ENCODE measurements at regions not wholly inside any gene's neighbourhood (a gene's known extent, or its start where the extent isn't known, plus 50 kb on each side); places are given as distances from the start of the nearest gene placed in this dataset.

GRCh38 chr20:60469829-60470228 lies 511.6 kb downstream of the CDH26 start:
- peaks cover 6% of the 10 kb centered on the region for H3K27me3 ChIP-seq (ENCODE audit: insufficient read depth, poor library complexity, severe bottlenecking)
- DNase-seq (ENCODE audit: low read depth in 1 of 2, low spot score in 1 of 2): no peak
- H3K4me3 ChIP-seq (replicated peaks; ENCODE audit: insufficient read depth, low read length): no peak overlapping the region
- no peak overlapping the region for H3K27ac ChIP-seq (replicated peaks)
- TF ChIP-seq CTCF (IDR thresholded peaks at IDR 0.05; ENCODE audit: insufficient read depth, low read length) (no peak), REST (IDR thresholded peaks at IDR 0.05; ENCODE audit: insufficient replicate concordance, low read depth) (no peak)

GRCh38 chr20:60470366-60470765 lies 512.1 kb downstream of the CDH26 start:
- peaks cover 6% of the 10 kb centered on the region for H3K27me3 ChIP-seq (ENCODE audit: insufficient read depth, poor library complexity, severe bottlenecking)
- no peak overlapping the region for H3K4me3 ChIP-seq (replicated peaks; ENCODE audit: insufficient read depth, low read length)
- H3K27ac ChIP-seq (replicated peaks): no peak overlapping the region
- no peak for DNase-seq (ENCODE audit: low read depth in 1 of 2, low spot score in 1 of 2)
- TF ChIP-seq GABPA (IDR thresholded peaks at IDR 0.05; ENCODE audit: low read depth) (no peak), CTCF (IDR thresholded peaks at IDR 0.05; ENCODE audit: insufficient read depth, low read length) (no peak), REST (IDR thresholded peaks at IDR 0.05; ENCODE audit: insufficient replicate concordance, low read depth) (no peak), POLR2AphosphoS5 (IDR thresholded peaks at IDR 0.05; ENCODE audit: low read depth) (no peak)

GRCh38 chr20:60473211-60473610 lies 515.0 kb downstream of the CDH26 start:
- no peak for TF ChIP-seq POLR2AphosphoS5 (IDR thresholded peaks at IDR 0.05; ENCODE audit: low read depth)
- no peak for TF ChIP-seq CTCF (IDR thresholded peaks at IDR 0.05; ENCODE audit: insufficient read depth, low read length)
- TF ChIP-seq GABPA (IDR thresholded peaks at IDR 0.05; ENCODE audit: low read depth): no peak
- Histone ChIP-seq H3K4me3 (replicated peaks; ENCODE audit: insufficient read depth, low read length) (no peak overlapping the region), H3K27ac (replicated peaks) (no peak overlapping the region), H3K27me3 (ENCODE audit: insufficient read depth, poor library complexity, severe bottlenecking) (peaks cover 8% of the 10 kb centered on the region)
- no peak for DNase-seq (ENCODE audit: low read depth in 1 of 2, low spot score in 1 of 2)

- H3K4me3 ChIP-seq (replicated peaks; ENCODE audit: insufficient read depth, low read length): no peak overlapping the region
- no peak overlapping the region for H3K27ac ChIP-seq (replicated peaks)
- peaks cover 8% of the 10 kb centered on the region for H3K27me3 ChIP-seq (ENCODE audit: insufficient read depth, poor library complexity, severe bottlenecking)
- TF ChIP-seq POLR2AphosphoS5 (IDR thresholded peaks at IDR 0.05; ENCODE audit: low read depth): no peak
- TF ChIP-seq GABPA (IDR thresholded peaks at IDR 0.05; ENCODE audit: low read depth): no peak
- TF ChIP-seq CTCF (IDR thresholded peaks at IDR 0.05; ENCODE audit: insufficient read depth, low read length): no peak
- no peak for TF ChIP-seq SPI1 (IDR thresholded peaks at IDR 0.05; ENCODE audit: borderline replicate concordance, low read depth)
- TF ChIP-seq REST (IDR thresholded peaks at IDR 0.05; ENCODE audit: insufficient replicate concordance, low read depth): no peak
- no peak for DNase-seq (ENCODE audit: low read depth in 1 of 2, low spot score in 1 of 2)
Observed at GRCh38 chr20:60474385-60474910, 516.2 kb downstream of the CDH26 start.

Data from HL-60 (cell line).